Hepatocyte (in vitro differentiated cells): ENCODE measurements at regions not wholly inside any gene's neighbourhood (a gene's known extent, or its start where the extent isn't known, plus 50 kb on each side); places are given as distances from the start of the nearest gene placed in this dataset.

Experiments
- DNase-seq: peaks from one replicate; pipeline ENCODE4 v3.0.0-alpha.2; 2016; ENCODE audit warnings: low spot score
- H2AFZ ChIP-seq: fragments of 200-600 bp; sonication (generic); 2 replicates; pipeline ENCODE4 v1.6.0; 2016; ENCODE audit warnings: antibody characterized with exemption, mild to moderate bottlenecking
- H3K27ac ChIP-seq: fragments of 200-600 bp; sonication (generic); 2 replicates; pipeline ENCODE4 v1.5.1; 2016; ENCODE audit warnings: mild to moderate bottlenecking
- H3K27me3 ChIP-seq: fragments of 200-600 bp; sonication (generic); 2 replicates; pipeline ENCODE4 v1.6.1; 2016
- H3K36me3 ChIP-seq: fragments of 200-600 bp; sonication (generic); replicated peaks from 2 replicates; pipeline ENCODE4 v1.5.1; 2016; ENCODE audit warnings: low read depth; ENCODE audit not compliant: insufficient read depth
- H3K4me1 ChIP-seq: fragments of 200-600 bp; sonication (generic); 2 replicates; pipeline ENCODE4 v1.5.1; 2016; ENCODE audit warnings: mild to moderate bottlenecking, moderate library complexity; ENCODE audit not compliant: insufficient read depth
- H3K4me2 ChIP-seq: fragments of 200-600 bp; sonication (generic); 2 replicates; pipeline ENCODE4 v1.6.0; 2016
- H3K4me3 ChIP-seq: fragments of 200-600 bp; sonication (generic); 2 replicates; pipeline ENCODE4 v1.5.1; 2016; ENCODE audit warnings: mild to moderate bottlenecking
- H3K79me2 ChIP-seq: fragments of 200-600 bp; sonication (generic); 2 replicates; pipeline ENCODE4 v1.6.0; 2017; ENCODE audit warnings: mild to moderate bottlenecking
- H3K9me2 ChIP-seq: fragments of 200-600 bp; sonication (generic); replicated peaks from 2 replicates; pipeline ENCODE4 v1.6.0; 2017; ENCODE audit warnings: mild to moderate bottlenecking; ENCODE audit not compliant: insufficient read depth
- H3K9me3 ChIP-seq: fragments of 200-600 bp; sonication (generic); 2 replicates; pipeline ENCODE4 v1.5.1; 2016; ENCODE audit warnings: low read depth, mild to moderate bottlenecking
- H4K20me1 ChIP-seq: fragments of 200-600 bp; sonication (generic); 2 replicates; pipeline ENCODE4 v1.6.0; 2016; ENCODE audit warnings: mild to moderate bottlenecking; ENCODE audit not compliant: insufficient read depth, poor library complexity, severe bottlenecking
- CTCF ChIP-seq: fragments of 200-600 bp; sonication (generic); IDR thresholded peaks from 2 replicates; pipeline ENCODE4 v1.5.1; 2016; ENCODE audit warnings: antibody characterized with exemption, mild to moderate bottlenecking; ENCODE audit not compliant: poor library complexity
- EZH2 ChIP-seq: fragments of 200-600 bp; sonication (generic); IDR thresholded peaks from 2 replicates; pipeline ENCODE4 v1.6.1; 2016; ENCODE audit warnings: antibody characterized with exemption, mild to moderate bottlenecking, borderline replicate concordance
- EZH2phosphoT487 ChIP-seq: fragments of 200-600 bp; sonication (generic); IDR thresholded peaks from one replicate; pipeline ENCODE4 v1.6.1; 2018; ENCODE audit warnings: antibody characterized with exemption, mild to moderate bottlenecking, low read depth, moderate library complexity; ENCODE audit not compliant: unreplicated experiment, severe bottlenecking
- WGBS: methylation state at CpG from one replicate; pipeline ENCODE4 v1.1.6; 2016; ENCODE audit warnings: low lambda C conversion rate; ENCODE audit errors: missing lambda C conversion rate; 5-methylcytosine and 5-hydroxymethylcytosine counted together

- Histone ChIP-seq H3K4me1 (no peaks in the 10 kb centered on the region), H3K27ac (no peak overlapping the region), H3K4me3 (no peak overlapping the region), H3K36me3 (no peaks in the 10 kb centered on the region), H3K9me2 (no peaks in the 10 kb centered on the region), H3K27me3 (no peaks in the 10 kb centered on the region), H2AFZ (no peak overlapping the region), H4K20me1 (no peaks in the 10 kb centered on the region), H3K79me2 (no peaks in the 10 kb centered on the region), H3K4me2 (no peak overlapping the region), H3K9me3 (no peaks in the 10 kb centered on the region)
- TF ChIP-seq EZH2 = no peak
- no peak for TF ChIP-seq CTCF
- TF ChIP-seq EZH2phosphoT487 = no peak
- 84% methylated on average over 1 of the region's 1 CpG for WGBS
- no peak for DNase-seq
Measured at GRCh38 chr5:4372481-4372880, 767.6 kb upstream of the ADAMTS16 start.

DNA sequence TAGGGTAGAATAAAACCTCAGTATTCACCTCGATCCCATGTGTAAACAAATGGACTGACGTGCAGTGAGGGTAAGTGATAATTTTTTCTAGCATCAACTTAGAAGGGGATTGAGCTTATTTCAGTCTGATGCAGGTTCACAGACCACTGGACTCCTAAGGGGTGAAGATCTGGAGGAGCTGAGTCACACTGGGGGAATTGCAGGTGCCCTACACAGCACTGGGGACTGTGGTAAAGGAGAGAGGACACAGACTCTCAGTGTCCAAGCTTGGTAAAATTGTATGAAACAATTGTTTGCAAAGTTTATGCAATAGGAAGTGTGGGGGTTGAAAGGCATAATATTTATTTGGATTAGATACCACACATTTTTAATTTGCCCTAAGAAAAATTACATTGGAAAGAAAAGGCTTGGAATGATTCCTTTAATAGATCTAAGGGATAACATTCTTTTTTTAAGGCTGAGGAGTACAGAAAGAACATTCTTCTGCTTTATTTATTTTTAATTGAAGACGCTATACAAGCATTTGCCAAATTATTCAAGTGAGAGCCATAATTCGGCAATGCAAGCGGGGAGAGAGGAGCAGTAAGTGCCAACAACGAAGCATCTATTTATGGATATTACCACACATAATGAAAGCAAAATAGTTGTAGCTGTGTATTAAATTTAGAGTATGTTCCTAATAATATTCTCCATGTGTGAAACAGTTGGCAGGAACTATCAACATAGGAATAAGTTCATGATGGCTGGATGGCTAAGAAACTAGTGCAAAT, 766.9 kb upstream of the ADAMTS16 start:
- TF ChIP-seq EZH2 (no peak), CTCF (no peak), EZH2phosphoT487 (no peak)
- Histone ChIP-seq H3K4me3 (no peak overlapping the region), H3K27me3 (no peaks in the 10 kb centered on the region), H3K27ac (no peak overlapping the region), H2AFZ (no peak overlapping the region), H4K20me1 (no peaks in the 10 kb centered on the region), H3K9me3 (no peaks in the 10 kb centered on the region), H3K4me1 (no peaks in the 10 kb centered on the region), H3K79me2 (no peaks in the 10 kb centered on the region), H3K36me3 (no peaks in the 10 kb centered on the region), H3K9me2 (no peaks in the 10 kb centered on the region), H3K4me2 (no peak overlapping the region)
- no peak for DNase-seq
- 82% methylated on average over 6 of the region's 6 CpGs for WGBS

DNA sequence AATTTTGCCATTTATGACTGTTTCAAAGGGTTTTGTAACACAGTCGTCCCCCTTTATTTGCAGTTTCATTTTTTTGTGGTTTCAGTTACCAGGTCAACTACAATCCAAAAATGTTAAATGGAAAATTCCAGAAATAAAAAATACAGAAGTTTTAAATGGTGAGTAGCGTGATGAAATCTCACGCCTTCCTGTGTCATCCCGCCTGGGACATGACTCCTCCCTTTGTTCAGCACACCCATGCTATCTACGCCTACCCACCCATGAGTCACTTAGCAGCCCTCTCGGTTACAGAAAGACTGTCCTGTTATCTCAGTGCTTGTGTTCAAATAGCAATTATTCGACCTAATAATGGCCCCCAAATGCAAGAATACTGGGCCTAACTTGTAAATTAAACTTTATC, 765.3 kb upstream of the ADAMTS16 start:
- WGBS = 67% methylated on average over 7 of the region's 7 CpGs
- Histone ChIP-seq H3K27me3 (no peaks in the 10 kb centered on the region), H2AFZ (no peak overlapping the region), H3K4me2 (no peak overlapping the region), H3K4me1 (no peaks in the 10 kb centered on the region), H3K9me2 (no peaks in the 10 kb centered on the region), H4K20me1 (no peaks in the 10 kb centered on the region), H3K9me3 (no peaks in the 10 kb centered on the region), H3K27ac (no peak overlapping the region), H3K36me3 (no peaks in the 10 kb centered on the region), H3K79me2 (no peaks in the 10 kb centered on the region), H3K4me3 (no peak overlapping the region)
- DNase-seq = no peak
- TF ChIP-seq EZH2phosphoT487 = no peak
- TF ChIP-seq CTCF = no peak
- no peak for TF ChIP-seq EZH2
